ENCODE measurements at regions not wholly inside any gene's neighbourhood (a gene's known extent, or its start where the extent isn't known, plus 50 kb on each side); places are given as distances from the start of the nearest gene placed in this dataset.

- no peak for DNase-seq
Measured at GRCh38 chr16:79677799-79678530, 77.4 kb upstream of the MAF start.

GRCh38 chr16:79673635-79674034 lies 73.1 kb upstream of the MAF start:
- no peak for DNase-seq

GRCh38 chr16:79672524-79672923 lies 72.0 kb upstream of the MAF start:
- no peak for DNase-seq

DNA sequence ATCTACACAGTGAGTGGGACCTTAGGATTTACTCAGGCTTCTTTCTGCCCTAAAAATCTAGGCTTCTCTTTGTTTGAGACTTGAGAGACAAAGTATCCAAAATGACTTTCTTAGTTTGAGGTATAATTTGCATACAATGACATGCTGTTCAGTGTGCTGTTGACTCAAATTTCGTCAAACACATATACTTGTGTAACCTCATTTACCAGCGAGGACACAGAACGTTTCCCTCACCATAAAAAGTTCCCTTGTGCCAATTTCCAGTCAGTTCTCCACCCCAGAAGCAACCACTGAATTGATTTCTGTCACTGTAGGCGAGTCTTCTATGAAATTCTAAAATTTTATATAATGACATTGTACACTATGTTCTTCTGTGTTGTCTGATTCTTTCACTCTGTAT lies 68.0 kb upstream of the MAF start:
- DNase-seq: no peak

- no peak for DNase-seq
Measured at GRCh38 chr16:79665970-79666369, 65.4 kb upstream of the MAF start.

- no peak for DNase-seq
Measured at GRCh38 chr16:79664407-79664806, 63.9 kb upstream of the MAF start.

DNA sequence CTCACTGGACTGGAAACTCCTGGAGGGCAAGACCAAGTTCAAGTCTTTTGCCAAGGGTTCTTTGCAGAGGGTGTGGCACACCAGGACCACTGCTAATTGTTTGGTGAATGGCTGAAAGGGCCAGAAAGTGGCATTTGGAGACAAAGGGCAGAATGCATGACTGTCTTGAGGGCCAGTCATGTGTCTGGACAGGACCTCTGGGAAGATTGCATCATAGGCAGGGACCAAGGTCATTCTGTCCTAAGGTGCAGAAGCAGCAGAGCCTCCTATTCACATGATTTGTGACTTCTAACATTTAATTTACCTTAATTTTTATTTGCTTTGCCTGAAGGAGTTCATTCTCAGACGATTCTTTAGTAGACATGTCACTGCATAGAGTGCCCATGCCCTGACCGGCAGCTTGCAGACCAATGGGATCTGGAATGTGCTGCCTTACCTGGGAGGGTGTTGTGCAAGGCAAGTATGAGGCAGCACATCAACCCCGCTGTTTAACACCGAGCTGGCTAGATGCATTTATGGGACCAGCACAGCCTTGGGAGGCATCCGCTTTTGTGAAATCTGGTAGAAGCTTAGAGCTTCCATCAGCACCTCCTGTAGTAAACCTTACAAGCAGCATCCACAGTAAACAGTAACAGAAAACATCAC lies 62.3 kb upstream of the MAF start:
- no peak for DNase-seq

- DNase-seq: no peak
Measured at GRCh38 chr16:79662122-79662521, 61.6 kb upstream of the MAF start.

- no peak for DNase-seq
Measured at GRCh38 chr16:79661578-79661977, 61.0 kb upstream of the MAF start.

GRCh38 chr16:79659344-79659743 lies 58.8 kb upstream of the MAF start:
- no peak for DNase-seq

DNA sequence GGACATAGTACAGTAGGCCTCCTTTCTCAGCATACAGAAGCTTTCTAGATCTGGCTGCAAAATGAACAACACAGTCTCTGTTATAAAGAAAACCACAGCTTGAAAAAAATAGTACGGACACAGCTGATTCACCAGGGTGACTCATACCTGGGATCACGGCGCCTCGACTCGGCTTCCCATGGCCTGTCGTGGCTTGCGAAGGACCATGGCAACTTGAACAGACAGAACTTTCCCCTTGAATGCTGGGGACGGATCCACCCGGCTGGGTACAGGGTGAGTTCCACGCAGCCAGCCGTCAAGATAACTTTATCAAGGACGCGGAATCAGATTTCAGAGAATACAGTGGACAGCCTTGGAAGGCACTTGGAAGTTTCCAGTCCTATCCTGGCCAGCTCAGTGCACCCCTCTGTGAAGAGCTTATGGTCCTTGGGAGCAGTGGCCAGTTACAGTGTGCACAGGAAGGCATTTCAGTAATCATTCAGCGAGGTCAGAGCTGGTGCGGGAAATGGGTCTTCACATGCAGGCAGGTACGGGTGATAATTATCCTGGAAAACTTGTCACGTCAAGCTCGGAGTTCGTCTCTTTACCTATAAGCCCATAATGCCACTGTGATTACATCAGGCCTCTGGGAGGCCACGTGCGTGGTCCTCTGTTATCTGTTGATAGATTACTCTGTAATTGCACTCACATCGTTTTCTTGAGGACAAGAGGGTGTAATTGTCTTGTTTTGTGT lies 57.9 kb upstream of the MAF start:
- DNase-seq: no peak

DNA sequence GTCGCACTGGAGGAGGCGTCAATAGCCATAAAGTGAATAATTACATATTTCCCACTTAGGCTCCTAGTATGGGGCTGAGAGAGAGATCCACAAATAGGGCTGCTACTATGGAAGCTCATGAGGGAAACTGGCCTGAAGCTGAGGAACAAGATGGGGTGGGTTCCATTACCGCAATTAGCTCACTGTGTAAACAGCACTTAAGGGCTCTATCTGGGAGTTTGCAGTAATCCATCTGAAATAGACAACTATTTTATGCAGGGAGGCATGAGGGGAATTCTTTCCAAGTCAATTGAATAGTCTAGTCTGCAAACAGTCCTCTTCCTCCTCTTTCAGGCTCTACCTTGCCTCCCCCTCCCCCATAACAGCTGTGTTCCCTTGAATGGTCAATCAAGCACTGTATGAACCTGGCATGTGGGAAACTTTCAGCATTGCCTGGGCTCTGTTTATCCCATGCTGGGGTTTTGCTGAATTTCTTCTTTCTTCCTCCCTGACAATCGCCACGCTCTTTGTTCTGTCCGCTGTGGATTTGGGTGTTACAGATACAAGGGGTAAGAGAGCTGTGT lies 56.1 kb upstream of the MAF start:
- peak; percentile 37 for DNase-seq

DNA sequence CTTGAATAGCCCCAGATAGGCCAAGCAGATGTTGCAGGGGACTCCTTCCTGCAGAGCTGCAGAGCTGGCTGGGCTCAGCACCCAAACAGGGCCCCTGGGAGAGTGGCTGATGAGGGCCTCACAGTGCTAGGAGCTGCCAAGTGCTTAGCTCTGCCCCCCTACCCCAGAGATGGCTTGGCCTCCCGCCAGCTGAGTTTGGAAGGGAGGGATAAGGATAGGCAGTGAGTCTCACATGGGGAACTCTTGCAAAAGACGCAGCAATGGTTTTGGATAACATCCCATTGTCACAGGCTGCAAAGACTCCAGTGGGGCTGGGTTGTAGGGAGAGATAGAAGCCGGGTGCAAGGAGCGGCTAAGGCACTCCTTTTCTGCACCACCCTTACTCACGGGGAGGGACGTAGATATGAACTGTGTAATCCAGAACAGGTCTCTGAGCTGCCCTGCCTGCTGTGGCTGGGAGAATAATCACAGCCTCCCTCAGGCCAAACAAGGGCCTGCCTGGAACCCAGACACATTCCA lies 52.9 kb upstream of the MAF start:
- peak; percentile 75 for DNase-seq

DNA sequence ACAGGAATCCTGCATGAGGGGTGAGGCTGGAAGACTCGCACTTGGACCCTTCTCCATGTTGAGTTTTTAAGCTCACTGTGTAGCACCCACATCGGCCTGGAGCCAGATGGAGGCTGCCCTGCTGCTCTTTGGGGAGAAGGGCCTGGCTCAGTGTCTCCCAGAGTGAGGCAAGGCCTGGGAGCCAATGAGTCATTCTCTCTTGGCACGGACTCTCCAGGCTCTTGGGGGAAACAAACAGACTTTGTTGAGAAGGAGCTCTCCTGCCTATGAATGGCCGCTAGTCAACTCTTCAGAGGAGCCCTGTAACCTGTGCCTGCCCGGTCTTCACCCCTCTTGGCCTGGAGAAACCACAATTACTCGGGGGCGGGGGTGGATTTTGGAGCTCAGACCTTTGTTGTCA lies 50.8 kb upstream of the MAF start:
- DNase-seq: no peak
